ENCODE measurements at regions not wholly inside any gene's neighbourhood (a gene's known extent, or its start where the extent isn't known, plus 50 kb on each side); places are given as distances from the start of the nearest gene placed in this dataset.

- no peaks in the 10 kb centered on the region for H3K36me3 ChIP-seq (ENCODE audit: control insufficient read depth, insufficient read depth, low read length)
- no peak overlapping the region for H3K27ac ChIP-seq (ENCODE audit: low read depth, low read length)
These were observed 139.4 kb upstream of the FRMD6 start for GRCh38 chr14:51512316-51512715.

DNA sequence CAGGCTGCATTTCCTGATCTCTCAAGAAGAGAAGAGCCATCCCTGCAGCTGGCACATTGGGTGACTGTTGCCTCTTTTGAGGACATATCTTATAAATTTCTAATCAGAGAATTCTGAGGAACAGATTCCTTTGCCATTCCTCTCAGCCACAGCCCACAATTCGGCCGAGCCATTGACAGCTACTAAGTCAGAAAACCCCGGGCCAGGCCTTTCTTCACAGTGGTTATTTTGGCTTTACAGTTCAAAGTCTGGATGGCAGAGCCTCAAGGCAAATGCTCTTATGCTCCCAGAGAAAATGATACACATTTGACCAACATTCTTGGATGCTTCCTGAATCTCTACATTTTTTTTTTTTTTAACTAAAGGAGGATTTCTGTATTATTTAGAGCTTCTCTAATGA is 138.4 kb upstream of the FRMD6 start:
- Histone ChIP-seq H3K36me3 (ENCODE audit: control insufficient read depth, insufficient read depth, low read length) (no peaks in the 10 kb centered on the region), H3K9me3 (ENCODE audit: control insufficient read depth, insufficient read depth, low read depth, low read length) (no peaks in the 10 kb centered on the region), H3K9ac (ENCODE audit: low read length) (no peak overlapping the region)

More at GRCh38 chr14:51512316-51512715, 139.4 kb upstream of the FRMD6 start:
- no peak overlapping the region for H3K9ac ChIP-seq (ENCODE audit: low read length)
- H3K4me1 ChIP-seq (ENCODE audit: control insufficient read depth, insufficient read depth, low read length) = peaks cover 10% of the 10 kb centered on the region
- H3K9me3 ChIP-seq (ENCODE audit: control insufficient read depth, insufficient read depth, low read depth, low read length) = no peaks in the 10 kb centered on the region
- H3K4me3 ChIP-seq (ENCODE audit: low read depth, low read length) = no peak overlapping the region
- H3K27me3 ChIP-seq (ENCODE audit: control insufficient read depth, insufficient read depth, low read length) = no peaks in the 10 kb centered on the region

GRCh38 chr14:51513933-51514332 is 137.8 kb upstream of the FRMD6 start:
- no peak overlapping the region for H3K4me3 ChIP-seq (ENCODE audit: low read depth, low read length)
- H3K27ac ChIP-seq (ENCODE audit: low read depth, low read length) = no peak overlapping the region
- no peak overlapping the region for H3K9ac ChIP-seq (ENCODE audit: low read length)
- H3K9me3 ChIP-seq (ENCODE audit: control insufficient read depth, insufficient read depth, low read depth, low read length) = no peaks in the 10 kb centered on the region
- H3K4me1 ChIP-seq (ENCODE audit: control insufficient read depth, insufficient read depth, low read length) = no peaks in the 10 kb centered on the region
- no peaks in the 10 kb centered on the region for H3K36me3 ChIP-seq (ENCODE audit: control insufficient read depth, insufficient read depth, low read length)
- no peaks in the 10 kb centered on the region for H3K27me3 ChIP-seq (ENCODE audit: control insufficient read depth, insufficient read depth, low read length)

More for the DNA sequence above, 138.4 kb upstream of the FRMD6 start:
- no peak overlapping the region for H3K4me3 ChIP-seq (ENCODE audit: low read depth, low read length)
- 0 out of 2 replicates have a peak, but pooled peaks cover 1% of the 10 kb centered on the region for H3K4me1 ChIP-seq (ENCODE audit: control insufficient read depth, insufficient read depth, low read length)
- no peaks in the 10 kb centered on the region for H3K27me3 ChIP-seq (ENCODE audit: control insufficient read depth, insufficient read depth, low read length)
- no peak overlapping the region for H3K27ac ChIP-seq (ENCODE audit: low read depth, low read length)

DNA sequence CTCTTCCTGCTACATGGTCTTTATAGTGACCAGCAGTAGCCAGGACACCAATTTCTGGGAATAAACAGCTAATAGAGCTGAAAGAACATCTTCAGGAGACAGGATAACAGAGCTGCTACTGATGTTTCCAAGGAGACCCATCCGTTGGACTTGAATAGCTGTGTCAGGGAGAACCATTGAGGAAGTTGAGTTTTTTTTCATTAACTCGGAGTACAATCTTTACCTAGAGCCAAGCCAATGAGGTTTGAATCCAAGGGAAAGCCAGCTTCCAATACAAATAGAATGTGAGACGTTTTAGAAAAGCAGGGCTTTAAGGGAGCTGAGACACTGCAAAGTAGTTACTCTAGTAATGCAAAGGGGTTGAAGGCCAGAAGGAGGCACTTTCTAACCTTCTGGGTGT is 136.1 kb upstream of the FRMD6 start:
- H3K9me3 ChIP-seq (ENCODE audit: control insufficient read depth, insufficient read depth, low read depth, low read length) = no peaks in the 10 kb centered on the region
- no peaks in the 10 kb centered on the region for H3K27me3 ChIP-seq (ENCODE audit: control insufficient read depth, insufficient read depth, low read length)

DNA sequence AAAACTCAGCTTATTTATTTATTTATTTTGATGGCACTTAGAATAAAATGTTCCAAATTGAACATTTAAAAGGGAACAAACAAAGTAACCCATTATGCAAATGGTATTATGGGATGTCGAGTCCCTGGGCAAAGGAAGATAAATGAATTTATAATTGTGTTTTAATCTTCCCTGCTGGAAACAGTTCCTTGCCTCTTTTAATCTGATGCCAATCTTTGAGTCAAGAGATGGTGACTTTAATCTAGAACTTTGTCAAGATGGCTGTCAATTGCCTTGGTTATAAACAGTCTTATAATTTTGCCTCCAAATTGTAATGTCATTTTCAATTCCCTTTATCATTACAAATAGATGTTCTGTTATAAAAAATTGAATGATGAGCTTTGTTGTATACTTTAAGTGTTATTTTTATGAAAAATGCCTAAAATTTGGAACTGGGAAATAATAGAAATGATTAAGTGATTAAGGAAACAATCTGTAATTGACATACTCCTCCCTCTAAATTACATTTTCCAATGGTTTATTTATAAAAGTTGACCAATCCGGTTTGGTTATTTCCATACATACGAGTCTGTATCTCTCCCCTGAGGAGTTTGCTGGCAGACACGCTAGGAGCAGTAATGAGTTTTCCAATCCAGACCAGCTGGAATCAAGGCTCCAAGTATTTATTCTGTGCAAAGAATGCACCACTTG is 134.9 kb upstream of the FRMD6 start:
- Histone ChIP-seq H3K9me3 (ENCODE audit: control insufficient read depth, insufficient read depth, low read depth, low read length) (no peaks in the 10 kb centered on the region), H3K4me3 (ENCODE audit: low read depth, low read length) (no peak overlapping the region), H3K27me3 (ENCODE audit: control insufficient read depth, insufficient read depth, low read length) (no peaks in the 10 kb centered on the region), H3K9ac (ENCODE audit: low read length) (no peak overlapping the region), H3K4me1 (ENCODE audit: control insufficient read depth, insufficient read depth, low read length) (no peaks in the 10 kb centered on the region; the same call in 1 of the 2 replicates), H3K36me3 (ENCODE audit: control insufficient read depth, insufficient read depth, low read length) (no peaks in the 10 kb centered on the region), H3K27ac (ENCODE audit: low read depth, low read length) (no peak overlapping the region)

More for the DNA sequence above, 136.1 kb upstream of the FRMD6 start:
- H3K27ac ChIP-seq (ENCODE audit: low read depth, low read length) = no peak overlapping the region
- no peak overlapping the region for H3K4me3 ChIP-seq (ENCODE audit: low read depth, low read length)
- no peak overlapping the region for H3K9ac ChIP-seq (ENCODE audit: low read length)
- H3K36me3 ChIP-seq (ENCODE audit: control insufficient read depth, insufficient read depth, low read length) = no peaks in the 10 kb centered on the region
- no peaks in the 10 kb centered on the region for H3K4me1 ChIP-seq (ENCODE audit: control insufficient read depth, insufficient read depth, low read length)

- H3K9me3 ChIP-seq (ENCODE audit: control insufficient read depth, insufficient read depth, low read depth, low read length) = no peaks in the 10 kb centered on the region
These were observed 133.4 kb upstream of the FRMD6 start for GRCh38 chr14:51518280-51518679.

GRCh38 chr14:51518711-51519110 is 133.0 kb upstream of the FRMD6 start:
- Histone ChIP-seq H3K4me3 (ENCODE audit: low read depth, low read length) (no peak overlapping the region), H3K36me3 (ENCODE audit: control insufficient read depth, insufficient read depth, low read length) (no peaks in the 10 kb centered on the region), H3K9ac (ENCODE audit: low read length) (no peak overlapping the region), H3K9me3 (ENCODE audit: control insufficient read depth, insufficient read depth, low read depth, low read length) (no peaks in the 10 kb centered on the region), H3K4me1 (ENCODE audit: control insufficient read depth, insufficient read depth, low read length) (peaks cover 4% of the 10 kb centered on the region; the same call in 1 of the 2 replicates), H3K27me3 (ENCODE audit: control insufficient read depth, insufficient read depth, low read length) (no peaks in the 10 kb centered on the region), H3K27ac (ENCODE audit: low read depth, low read length) (no peak overlapping the region)

More at GRCh38 chr14:51518280-51518679, 133.4 kb upstream of the FRMD6 start:
- H3K9ac ChIP-seq (ENCODE audit: low read length) = no peak overlapping the region
- H3K4me3 ChIP-seq (ENCODE audit: low read depth, low read length) = no peak overlapping the region
- H3K36me3 ChIP-seq (ENCODE audit: control insufficient read depth, insufficient read depth, low read length) = no peaks in the 10 kb centered on the region
- no peak overlapping the region for H3K27ac ChIP-seq (ENCODE audit: low read depth, low read length)
- no peaks in the 10 kb centered on the region for H3K27me3 ChIP-seq (ENCODE audit: control insufficient read depth, insufficient read depth, low read length)
- peaks cover under 1% of the 10 kb centered on the region; the same call in 1 of the 2 replicates for H3K4me1 ChIP-seq (ENCODE audit: control insufficient read depth, insufficient read depth, low read length)

- Histone ChIP-seq H3K27ac (ENCODE audit: low read depth, low read length) (no peak overlapping the region), H3K4me1 (ENCODE audit: control insufficient read depth, insufficient read depth, low read length) (peaks cover 4% of the 10 kb centered on the region; the same call in 1 of the 2 replicates), H3K27me3 (ENCODE audit: control insufficient read depth, insufficient read depth, low read length) (no peaks in the 10 kb centered on the region), H3K9me3 (ENCODE audit: control insufficient read depth, insufficient read depth, low read depth, low read length) (no peaks in the 10 kb centered on the region), H3K9ac (ENCODE audit: low read length) (no peak overlapping the region), H3K36me3 (ENCODE audit: control insufficient read depth, insufficient read depth, low read length) (no peaks in the 10 kb centered on the region), H3K4me3 (ENCODE audit: low read depth, low read length) (no peak overlapping the region)
These were observed 131.6 kb upstream of the FRMD6 start for GRCh38 chr14:51520087-51520486.

GRCh38 chr14:51521764-51522163 is 129.9 kb upstream of the FRMD6 start:
- peaks cover 4% of the 10 kb centered on the region; the same call in 1 of the 2 replicates for H3K4me1 ChIP-seq (ENCODE audit: control insufficient read depth, insufficient read depth, low read length)
- no peak overlapping the region for H3K9ac ChIP-seq (ENCODE audit: low read length)
- H3K4me3 ChIP-seq (ENCODE audit: low read depth, low read length) = no peak overlapping the region
- H3K27ac ChIP-seq (ENCODE audit: low read depth, low read length) = no peak overlapping the region
- no peaks in the 10 kb centered on the region for H3K36me3 ChIP-seq (ENCODE audit: control insufficient read depth, insufficient read depth, low read length)
- H3K9me3 ChIP-seq (ENCODE audit: control insufficient read depth, insufficient read depth, low read depth, low read length) = no peaks in the 10 kb centered on the region
- no peaks in the 10 kb centered on the region for H3K27me3 ChIP-seq (ENCODE audit: control insufficient read depth, insufficient read depth, low read length)

DNA sequence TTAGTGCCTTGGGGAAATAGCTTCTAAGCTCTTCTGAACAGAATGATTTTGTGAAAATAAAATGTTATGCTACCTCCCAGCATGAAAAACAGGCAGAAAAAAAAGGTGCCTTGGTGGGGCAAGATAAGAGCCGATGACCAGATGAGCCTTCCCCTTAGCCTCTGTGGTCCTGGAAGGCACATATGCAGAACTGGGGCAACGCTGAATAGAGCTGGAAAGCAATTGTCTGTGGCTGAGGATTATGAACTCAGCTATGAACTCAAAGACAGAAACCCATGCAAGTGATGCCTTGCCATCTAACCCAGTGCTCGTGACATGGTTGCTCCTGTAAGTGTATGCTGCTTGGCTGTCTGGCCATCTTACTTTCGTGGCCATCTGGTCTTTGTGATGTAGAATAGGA is 128.5 kb upstream of the FRMD6 start:
- Histone ChIP-seq H3K4me1 (ENCODE audit: control insufficient read depth, insufficient read depth, low read length) (peaks cover 4% of the 10 kb centered on the region; the same call in 1 of the 2 replicates), H3K9ac (ENCODE audit: low read length) (no peak overlapping the region), H3K9me3 (ENCODE audit: control insufficient read depth, insufficient read depth, low read depth, low read length) (no peaks in the 10 kb centered on the region), H3K27me3 (ENCODE audit: control insufficient read depth, insufficient read depth, low read length) (no peaks in the 10 kb centered on the region), H3K4me3 (ENCODE audit: low read depth, low read length) (no peak overlapping the region), H3K27ac (ENCODE audit: low read depth, low read length) (no peak overlapping the region), H3K36me3 (ENCODE audit: control insufficient read depth, insufficient read depth, low read length) (no peaks in the 10 kb centered on the region)

GRCh38 chr14:51525739-51526138 is 126.0 kb upstream of the FRMD6 start:
- Histone ChIP-seq H3K9ac (ENCODE audit: low read length) (no peak overlapping the region), H3K36me3 (ENCODE audit: control insufficient read depth, insufficient read depth, low read length) (no peaks in the 10 kb centered on the region), H3K4me3 (ENCODE audit: low read depth, low read length) (no peak overlapping the region), H3K27me3 (ENCODE audit: control insufficient read depth, insufficient read depth, low read length) (no peaks in the 10 kb centered on the region), H3K9me3 (ENCODE audit: control insufficient read depth, insufficient read depth, low read depth, low read length) (no peaks in the 10 kb centered on the region), H3K27ac (ENCODE audit: low read depth, low read length) (no peak overlapping the region), H3K4me1 (ENCODE audit: control insufficient read depth, insufficient read depth, low read length) (peaks cover 4% of the 10 kb centered on the region; the same call in 1 of the 2 replicates)

Measured in HUES6 (cell line).